GM23248 (cell line): ENCODE measurements at regions not wholly inside any gene's neighbourhood (a gene's known extent, or its start where the extent isn't known, plus 50 kb on each side); places are given as distances from the start of the nearest gene placed in this dataset.

Source experiments
- DNase-seq: peaks from one replicate; pipeline ENCODE4 v3.0.0-alpha.2; 2015
- H2AFZ ChIP-seq: fragments of 200-600 bp; sonication (generic); 2 replicates; pipeline ENCODE4 v1.6.1; 2016; ENCODE audit warnings: antibody characterized with exemption
- H3F3A ChIP-seq: fragments of 200-600 bp; sonication (generic); 2 replicates; pipeline ENCODE4 v1.6.1; 2016; ENCODE audit warnings: mild to moderate bottlenecking, antibody characterized with exemption, mixed run types; ENCODE audit not compliant: insufficient read depth
- H3K27ac ChIP-seq: fragments of 200-600 bp; sonication (generic); 2 replicates; pipeline ENCODE4 v1.5.1; 2016; ENCODE audit warnings: mild to moderate bottlenecking
- H3K27me3 ChIP-seq: fragments of 200-600 bp; sonication (generic); replicated peaks from 2 replicates; pipeline ENCODE4 v1.6.1; 2016; ENCODE audit warnings: mild to moderate bottlenecking; ENCODE audit not compliant: insufficient read depth
- H3K36me3 ChIP-seq: fragments of 200-600 bp; sonication (generic); 2 replicates; pipeline ENCODE4 v1.6.1; 2016; ENCODE audit warnings: low read depth, mild to moderate bottlenecking
- H3K4me1 ChIP-seq: fragments of 200-600 bp; sonication (generic); 2 replicates; pipeline ENCODE4 v1.6.1; 2016; ENCODE audit warnings: mild to moderate bottlenecking; ENCODE audit not compliant: insufficient read depth
- H3K4me2 ChIP-seq: fragments of 200-600 bp; sonication (generic); one replicate; pipeline ENCODE4 v1.6.1; 2016; ENCODE audit warnings: mild to moderate bottlenecking; ENCODE audit not compliant: unreplicated experiment
- H3K4me3 ChIP-seq: fragments of 200-600 bp; sonication (generic); 2 replicates; pipeline ENCODE4 v1.5.1; 2016; ENCODE audit warnings: mild to moderate bottlenecking
- H3K79me2 ChIP-seq: fragments of 200-600 bp; sonication (generic); 2 replicates; pipeline ENCODE4 v1.6.1; 2016; ENCODE audit warnings: mild to moderate bottlenecking; ENCODE audit not compliant: insufficient read depth
- H3K9ac ChIP-seq: fragments of 200-600 bp; sonication (generic); 2 replicates; pipeline ENCODE4 v1.6.1; 2016; ENCODE audit warnings: mild to moderate bottlenecking
- H3K9me2 ChIP-seq: fragments of 200-600 bp; sonication (generic); 2 replicates; pipeline ENCODE4 v1.6.1; 2016; ENCODE audit warnings: mixed run types, mild to moderate bottlenecking, moderate library complexity; ENCODE audit not compliant: insufficient read depth
- H3K9me3 ChIP-seq: fragments of 200-600 bp; sonication (generic); one replicate; pipeline ENCODE4 v1.6.1; 2017; ENCODE audit warnings: low read depth
- H4K20me1 ChIP-seq: fragments of 200-600 bp; sonication (generic); 2 replicates; pipeline ENCODE4 v1.6.0; 2016; ENCODE audit not compliant: insufficient read depth
- EZH2 ChIP-seq: fragments of 200-600 bp; sonication (generic); IDR thresholded peaks from 2 replicates; pipeline ENCODE4 v1.6.1; 2018; ENCODE audit warnings: antibody characterized with exemption, mild to moderate bottlenecking; ENCODE audit not compliant: insufficient read depth, poor library complexity, severe bottlenecking
- EZH2phosphoT487 ChIP-seq: fragments of 200-600 bp; sonication (generic); IDR thresholded peaks from 2 replicates; pipeline ENCODE4 v1.6.1; 2018; ENCODE audit warnings: antibody characterized with exemption, moderate library complexity, mild to moderate bottlenecking, low read depth; ENCODE audit not compliant: insufficient read depth
- WGBS, 2 experiments: methylation state at CpG; one replicate each; pipeline ENCODE4 v1.1.6; 2015 to 2017; ENCODE audit warnings: low lambda C conversion rate in 2 of 2, low coverage in 1 of 2; ENCODE audit errors: missing lambda C conversion rate in 2 of 2; 5-methylcytosine and 5-hydroxymethylcytosine counted together
- in situ Hi-C: fragments of 300-500 bp; cut with MboI; formaldehyde crosslinking; loops from 2 replicates; pipeline ENCODE4 v1.15.0; 2020

GRCh38 chr4:1558205-1558604 is 125.9 kb downstream of the FAM53A start:
- H3K27me3 ChIP-seq = peaks cover 20% of the 10 kb centered on the region

GRCh38 chr4:1557221-1557597 is 126.9 kb downstream of the FAM53A start:
- no peak for TF ChIP-seq EZH2phosphoT487
- peak; percentile 13 for TF ChIP-seq EZH2
- in situ Hi-C loops = no loop called here

More at GRCh38 chr4:1558205-1558604, 125.9 kb downstream of the FAM53A start:
- H2AFZ ChIP-seq = no peak overlapping the region
- no peak for TF ChIP-seq EZH2
- no peak for TF ChIP-seq EZH2phosphoT487
- no peak overlapping the region for H3K4me2 ChIP-seq
- no peaks in the 10 kb centered on the region for H3K9me3 ChIP-seq
- H3K27ac ChIP-seq = no peak overlapping the region
- WGBS, 2 experiments = 33 to 37% methylated on average over 10 of the region's 10 CpGs
- in situ Hi-C loops = no loop called here
- no peaks in the 10 kb centered on the region for H3K4me1 ChIP-seq
- no peak overlapping the region for H3K4me3 ChIP-seq
- H3K79me2 ChIP-seq = no peaks in the 10 kb centered on the region
- H3F3A ChIP-seq = no peaks in the 10 kb centered on the region
- H3K9ac ChIP-seq = no peak overlapping the region
- H3K9me2 ChIP-seq = no peaks in the 10 kb centered on the region
- no peaks in the 10 kb centered on the region for H4K20me1 ChIP-seq
- no peaks in the 10 kb centered on the region for H3K36me3 ChIP-seq
- DNase-seq = no peak

DNA sequence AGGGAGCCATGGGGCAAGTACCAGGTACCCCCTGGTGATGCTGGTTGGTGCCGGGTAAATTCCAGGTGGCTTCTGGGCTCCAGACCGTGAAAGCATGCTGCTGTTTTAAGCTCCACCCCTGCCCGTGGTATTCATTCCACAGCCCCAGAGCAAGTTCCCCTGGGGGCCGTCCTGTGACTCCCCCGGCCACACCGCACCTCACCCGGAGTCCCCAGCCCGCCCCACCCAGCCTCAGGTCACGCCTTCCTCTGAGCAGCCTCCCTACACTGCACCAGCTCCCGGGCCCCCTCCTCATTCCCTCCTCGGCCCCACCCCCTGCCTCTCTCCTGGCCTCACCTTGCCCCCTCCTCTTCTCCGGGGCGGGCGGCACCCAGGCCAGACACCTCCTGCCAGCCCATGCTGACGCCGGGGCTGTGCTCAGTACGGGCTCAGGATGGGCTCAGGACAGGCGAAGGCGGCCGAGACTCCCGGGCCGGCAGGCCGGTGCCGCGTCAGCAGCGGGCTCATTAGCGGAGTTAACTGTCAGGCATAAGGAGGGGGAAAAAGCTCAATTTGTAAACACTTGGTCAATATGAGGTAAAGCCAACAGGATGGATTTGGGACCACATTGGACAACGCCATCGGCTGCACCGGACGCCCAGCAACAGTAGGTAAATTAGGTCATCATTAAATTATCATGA is 127.4 kb downstream of the FAM53A start:
- Histone ChIP-seq H3K4me1 (no peaks in the 10 kb centered on the region), H3K4me3 (no peak overlapping the region), H3K36me3 (no peaks in the 10 kb centered on the region), H4K20me1 (no peaks in the 10 kb centered on the region), H3K9ac (no peak overlapping the region), H2AFZ (no peak overlapping the region), H3K4me2 (no peak overlapping the region), H3K79me2 (no peaks in the 10 kb centered on the region), H3K9me2 (no peaks in the 10 kb centered on the region), H3F3A (no peaks in the 10 kb centered on the region), H3K27ac (no peak overlapping the region), H3K27me3 (peaks cover 14% of the 10 kb centered on the region), H3K9me3 (no peaks in the 10 kb centered on the region)
- in situ Hi-C loops = no loop called here
- TF ChIP-seq EZH2 = peak; percentile 68
- no peak for TF ChIP-seq EZH2phosphoT487
- DNase-seq = peak; percentile 22
- 13 to 17% methylated on average over 24 to 31 of the region's 31 CpGs for WGBS, 2 experiments

More at GRCh38 chr4:1557221-1557597, 126.9 kb downstream of the FAM53A start:
- Histone ChIP-seq H3K27ac (no peak overlapping the region), H3K9ac (no peak overlapping the region), H3K4me3 (no peak overlapping the region), H3K79me2 (no peaks in the 10 kb centered on the region), H3K9me3 (no peaks in the 10 kb centered on the region), H3F3A (no peaks in the 10 kb centered on the region), H2AFZ (no peak overlapping the region), H3K27me3 (peaks cover 14% of the 10 kb centered on the region), H3K4me1 (no peaks in the 10 kb centered on the region), H3K36me3 (no peaks in the 10 kb centered on the region), H3K9me2 (no peaks in the 10 kb centered on the region), H3K4me2 (no peak overlapping the region), H4K20me1 (no peaks in the 10 kb centered on the region)
- WGBS, 2 experiments = 38 to 47% methylated on average over 13 of the region's 13 CpGs
- DNase-seq = no peak

DNA sequence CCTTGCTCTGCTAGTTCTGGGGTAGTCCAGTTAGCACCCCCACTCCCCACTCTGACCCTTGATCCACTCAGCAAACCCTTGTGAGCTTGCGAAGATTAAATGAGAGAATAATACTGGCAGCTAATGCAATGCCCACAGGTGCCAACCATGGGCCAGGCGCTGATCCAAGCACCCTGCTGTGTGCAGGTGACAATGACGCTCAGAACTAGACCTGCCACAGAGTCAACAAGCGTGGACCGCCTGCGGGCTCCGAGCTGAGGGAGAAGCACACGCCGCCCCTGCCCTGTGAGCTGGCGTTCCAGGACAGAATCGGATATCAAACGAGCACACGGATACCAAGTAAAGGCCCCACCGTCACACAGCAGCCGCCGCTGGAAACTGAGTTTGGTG is 129.2 kb downstream of the FAM53A start:
- H3K27me3 ChIP-seq = peaks cover 14% of the 10 kb centered on the region
- no peak overlapping the region for H3K4me3 ChIP-seq
- WGBS, 2 experiments = 65 to 69% methylated on average over 16 of the region's 16 CpGs
- no peaks in the 10 kb centered on the region for H3K4me1 ChIP-seq
- no peaks in the 10 kb centered on the region for H3F3A ChIP-seq
- H3K4me2 ChIP-seq = no peak overlapping the region
- TF ChIP-seq EZH2phosphoT487 (no peak), EZH2 (no peak)
- in situ Hi-C loops = no loop called here
- H3K9ac ChIP-seq = no peak overlapping the region
- DNase-seq = no peak
- no peak overlapping the region for H2AFZ ChIP-seq
- no peaks in the 10 kb centered on the region for H3K79me2 ChIP-seq
- H3K27ac ChIP-seq = no peak overlapping the region
- H3K9me2 ChIP-seq = no peaks in the 10 kb centered on the region
- no peaks in the 10 kb centered on the region for H4K20me1 ChIP-seq
- no peaks in the 10 kb centered on the region for H3K36me3 ChIP-seq
- H3K9me3 ChIP-seq = no peaks in the 10 kb centered on the region
